Fibroblast of lung (primary cell): ENCODE measurements at regions not wholly inside any gene's neighbourhood (a gene's known extent, or its start where the extent isn't known, plus 50 kb on each side); places are given as distances from the start of the nearest gene placed in this dataset.

Source experiments
- EZH2 ChIP-seq: IDR thresholded peaks from 2 replicates; pipeline ENCODE4 v1.5.1; 2012; ENCODE audit warnings: low read length, control low read depth, mild to moderate bottlenecking; ENCODE audit errors: missing control alignments
- TF ChIP-seq, protein P1 (sequence below), 2 donors: IDR thresholded peaks in 1 of 2; conservative IDR thresholded peaks in 1 of 2; 1 replicate in 1 of 2; 2 replicates in 1 of 2; pipeline ENCODE4 v1.5.1; 2011 to 2012; ENCODE audit warnings: low read length in 2 of 2, control low read depth in 1 of 2, inconsistent platforms in 1 of 2, low read depth in 1 of 2, mild to moderate bottlenecking in 1 of 2

DNA sequence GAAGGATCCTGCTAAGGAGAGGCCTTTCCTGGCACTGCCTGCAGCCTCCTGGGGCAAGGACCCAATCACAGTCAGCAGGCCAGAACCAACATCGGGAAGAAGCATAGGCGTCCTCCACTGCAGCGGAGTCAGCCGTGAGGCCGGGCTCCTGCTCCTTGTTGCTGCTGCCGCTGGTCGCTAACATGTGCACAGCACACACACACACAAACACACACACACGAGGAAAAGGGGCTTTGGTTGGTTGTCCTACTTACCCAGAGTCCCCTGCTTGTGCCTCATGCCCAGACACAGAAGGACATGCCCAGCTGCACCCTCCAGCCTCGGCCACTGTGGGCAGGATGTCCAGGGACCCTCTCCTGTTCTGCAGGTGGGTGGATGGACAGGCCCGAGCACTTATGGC lies 209.4 kb downstream of the GLI2 start:
- TF ChIP-seq, protein P1, sequence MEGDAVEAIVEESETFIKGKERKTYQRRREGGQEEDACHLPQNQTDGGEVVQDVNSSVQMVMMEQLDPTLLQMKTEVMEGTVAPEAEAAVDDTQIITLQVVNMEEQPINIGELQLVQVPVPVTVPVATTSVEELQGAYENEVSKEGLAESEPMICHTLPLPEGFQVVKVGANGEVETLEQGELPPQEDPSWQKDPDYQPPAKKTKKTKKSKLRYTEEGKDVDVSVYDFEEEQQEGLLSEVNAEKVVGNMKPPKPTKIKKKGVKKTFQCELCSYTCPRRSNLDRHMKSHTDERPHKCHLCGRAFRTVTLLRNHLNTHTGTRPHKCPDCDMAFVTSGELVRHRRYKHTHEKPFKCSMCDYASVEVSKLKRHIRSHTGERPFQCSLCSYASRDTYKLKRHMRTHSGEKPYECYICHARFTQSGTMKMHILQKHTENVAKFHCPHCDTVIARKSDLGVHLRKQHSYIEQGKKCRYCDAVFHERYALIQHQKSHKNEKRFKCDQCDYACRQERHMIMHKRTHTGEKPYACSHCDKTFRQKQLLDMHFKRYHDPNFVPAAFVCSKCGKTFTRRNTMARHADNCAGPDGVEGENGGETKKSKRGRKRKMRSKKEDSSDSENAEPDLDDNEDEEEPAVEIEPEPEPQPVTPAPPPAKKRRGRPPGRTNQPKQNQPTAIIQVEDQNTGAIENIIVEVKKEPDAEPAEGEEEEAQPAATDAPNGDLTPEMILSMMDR (conservative IDR thresholded peaks at IDR 0.05 in 1 of 2, IDR thresholded peaks at IDR 0.05 in 1 of 2; ENCODE audit: low read depth in 1 of 2, low read length in 2 of 2), result no peak
- no peak for TF ChIP-seq EZH2
